ENCODE measurements at regions not wholly inside any gene's neighbourhood (a gene's known extent, or its start where the extent isn't known, plus 50 kb on each side); places are given as distances from the start of the nearest gene placed in this dataset.

DNA sequence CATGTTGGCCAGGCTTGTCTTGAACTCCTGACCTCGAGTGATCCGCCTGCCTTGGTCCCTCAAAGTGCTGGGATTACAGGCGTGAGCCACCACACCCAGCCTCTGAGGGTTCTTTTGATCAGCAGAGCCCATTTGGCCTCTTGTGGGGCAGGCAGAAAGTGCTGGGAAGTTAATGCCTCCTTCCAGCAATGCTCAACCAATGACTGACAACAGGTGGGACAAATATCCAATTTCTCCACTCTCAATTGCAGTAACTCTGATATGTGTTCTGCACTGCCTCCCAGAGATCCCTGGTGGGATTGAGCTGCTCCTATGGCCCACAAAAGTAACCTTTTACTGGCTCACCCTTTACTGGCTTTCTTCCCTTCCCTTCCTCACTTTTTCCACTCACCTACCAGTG lies 79.9 kb upstream of the APC start:
- Histone ChIP-seq H3K36me3 (no peaks in the 10 kb centered on the region), H3K9me3 (no peaks in the 10 kb centered on the region), H3K4me1 (no peaks in the 10 kb centered on the region), H3K4me3 (no peak overlapping the region), H3K27me3 (no peaks in the 10 kb centered on the region), H3K27ac (no peak overlapping the region)
- no peak for ATAC-seq
- TF ChIP-seq, protein P1, sequence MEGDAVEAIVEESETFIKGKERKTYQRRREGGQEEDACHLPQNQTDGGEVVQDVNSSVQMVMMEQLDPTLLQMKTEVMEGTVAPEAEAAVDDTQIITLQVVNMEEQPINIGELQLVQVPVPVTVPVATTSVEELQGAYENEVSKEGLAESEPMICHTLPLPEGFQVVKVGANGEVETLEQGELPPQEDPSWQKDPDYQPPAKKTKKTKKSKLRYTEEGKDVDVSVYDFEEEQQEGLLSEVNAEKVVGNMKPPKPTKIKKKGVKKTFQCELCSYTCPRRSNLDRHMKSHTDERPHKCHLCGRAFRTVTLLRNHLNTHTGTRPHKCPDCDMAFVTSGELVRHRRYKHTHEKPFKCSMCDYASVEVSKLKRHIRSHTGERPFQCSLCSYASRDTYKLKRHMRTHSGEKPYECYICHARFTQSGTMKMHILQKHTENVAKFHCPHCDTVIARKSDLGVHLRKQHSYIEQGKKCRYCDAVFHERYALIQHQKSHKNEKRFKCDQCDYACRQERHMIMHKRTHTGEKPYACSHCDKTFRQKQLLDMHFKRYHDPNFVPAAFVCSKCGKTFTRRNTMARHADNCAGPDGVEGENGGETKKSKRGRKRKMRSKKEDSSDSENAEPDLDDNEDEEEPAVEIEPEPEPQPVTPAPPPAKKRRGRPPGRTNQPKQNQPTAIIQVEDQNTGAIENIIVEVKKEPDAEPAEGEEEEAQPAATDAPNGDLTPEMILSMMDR (IDR thresholded peaks at IDR 0.05) = no peak
- intact Hi-C loops (cut with DNase I) = no loop called here
- no peak for DNase-seq

DNA sequence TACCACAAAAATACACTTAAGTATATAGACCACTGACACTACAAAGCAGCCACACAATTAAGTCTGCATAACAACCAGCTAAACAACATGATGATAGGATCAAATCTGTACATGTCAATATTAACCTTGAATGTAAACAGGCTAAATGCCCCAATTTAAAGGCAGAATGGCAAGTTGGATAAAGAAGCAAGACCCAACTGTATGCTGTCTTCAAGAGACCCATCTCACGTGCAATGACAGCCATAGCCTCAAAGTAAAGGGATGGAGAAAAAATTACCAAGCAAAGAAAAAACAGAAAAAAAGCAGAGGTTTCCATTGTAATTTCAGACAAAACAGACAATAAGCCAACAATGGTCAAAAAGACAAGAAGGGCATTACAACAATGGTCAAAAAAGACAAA lies 77.3 kb upstream of the APC start:
- Histone ChIP-seq H3K4me1 (no peaks in the 10 kb centered on the region), H3K4me3 (no peak overlapping the region), H3K36me3 (no peaks in the 10 kb centered on the region), H3K9me3 (no peaks in the 10 kb centered on the region), H3K27me3 (no peaks in the 10 kb centered on the region), H3K27ac (no peak overlapping the region)
- ATAC-seq (no peak), DNase-seq (no peak)
- TF ChIP-seq, protein P1 (IDR thresholded peaks at IDR 0.05) = no peak
- intact Hi-C loops (cut with DNase I) = no loop called here

DNA sequence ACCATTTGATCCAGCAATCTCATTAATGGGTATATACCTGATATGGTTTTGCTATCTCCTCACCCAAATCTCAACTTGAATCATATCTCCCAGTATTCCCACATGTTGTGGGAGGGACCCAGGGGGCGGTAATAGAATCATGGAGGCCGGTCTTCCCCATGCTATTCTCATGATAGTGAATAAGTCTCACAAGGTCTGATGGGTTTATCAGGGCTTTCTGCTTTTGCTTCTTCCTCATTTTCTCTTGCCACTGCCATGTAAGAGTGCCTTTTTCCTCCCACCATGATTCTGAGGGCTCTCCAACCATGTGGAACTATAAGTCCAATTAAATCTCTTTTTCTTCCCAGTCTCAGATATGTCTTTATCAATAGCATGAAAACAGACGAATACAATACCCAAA lies 74.5 kb upstream of the APC start:
- no peak for ATAC-seq
- intact Hi-C loops (cut with DNase I) = no loop called here
- TF ChIP-seq, protein P1 (IDR thresholded peaks at IDR 0.05) = no peak

DNA sequence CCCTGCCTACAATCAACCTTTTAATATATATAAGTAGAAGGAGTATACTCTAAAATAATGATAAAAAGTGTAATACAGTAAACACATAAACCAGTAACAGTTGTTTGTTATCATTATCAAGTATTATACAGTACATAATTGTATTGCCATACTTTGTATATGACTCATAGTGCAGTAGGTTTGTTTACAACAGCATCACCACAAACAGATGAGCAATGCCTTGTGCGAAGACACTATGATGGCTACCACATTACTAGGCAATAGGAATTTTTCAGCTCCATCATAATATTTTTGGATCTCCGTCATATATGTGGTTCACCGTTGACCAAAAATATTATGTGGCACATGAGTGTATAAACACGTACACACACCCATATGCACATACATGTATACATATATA lies 69.7 kb upstream of the APC start:
- H3K36me3 ChIP-seq = no peaks in the 10 kb centered on the region
- DNase-seq (no peak), ATAC-seq (no peak)
- TF ChIP-seq, protein P1 (IDR thresholded peaks at IDR 0.05) = no peak
- H3K27me3 ChIP-seq = no peaks in the 10 kb centered on the region
- no peaks in the 10 kb centered on the region for H3K4me1 ChIP-seq
- H3K4me3 ChIP-seq = no peak overlapping the region
- intact Hi-C loops (cut with DNase I) = no loop called here
- H3K9me3 ChIP-seq = no peaks in the 10 kb centered on the region
- no peak overlapping the region for H3K27ac ChIP-seq

More for the DNA sequence above, 74.5 kb upstream of the APC start:
- H3K4me1 ChIP-seq = no peaks in the 10 kb centered on the region
- no peaks in the 10 kb centered on the region for H3K9me3 ChIP-seq
- no peak overlapping the region for H3K4me3 ChIP-seq
- H3K27ac ChIP-seq = no peak overlapping the region
- no peak for DNase-seq
- no peaks in the 10 kb centered on the region for H3K27me3 ChIP-seq
- no peaks in the 10 kb centered on the region for H3K36me3 ChIP-seq

DNA sequence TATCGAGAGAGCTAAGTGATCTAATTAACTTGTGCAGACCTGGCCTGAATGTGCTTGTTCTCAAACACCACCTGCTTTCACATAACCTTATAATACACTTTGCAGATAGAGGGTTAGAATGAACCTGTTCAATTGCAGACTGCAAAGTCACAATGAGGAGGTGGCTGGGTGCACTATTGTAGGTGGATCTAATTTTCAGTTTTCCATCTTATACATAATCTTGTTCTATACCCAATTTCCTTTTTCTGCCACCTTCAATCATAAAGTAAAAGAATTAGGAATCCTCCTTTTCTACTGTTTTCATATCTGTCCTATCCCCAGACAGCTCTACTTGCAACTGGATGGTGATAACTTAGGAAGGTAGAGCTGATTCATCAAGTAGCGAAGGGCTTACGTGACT lies 68.8 kb upstream of the APC start:
- Histone ChIP-seq H3K27me3 (no peaks in the 10 kb centered on the region), H3K9me3 (no peaks in the 10 kb centered on the region), H3K4me1 (no peaks in the 10 kb centered on the region), H3K4me3 (no peak overlapping the region), H3K27ac (no peak overlapping the region), H3K36me3 (no peaks in the 10 kb centered on the region)
- intact Hi-C loops (cut with DNase I) = no loop called here
- TF ChIP-seq, protein P1 (IDR thresholded peaks at IDR 0.05) = no peak
- DNase-seq (no peak), ATAC-seq (no peak)

Measured in left lung (tissue), 4 donors.